Sciatic nerve (tissue), 2 donors: ENCODE measurements at regions not wholly inside any gene's neighbourhood (a gene's known extent, or its start where the extent isn't known, plus 50 kb on each side); places are given as distances from the start of the nearest gene placed in this dataset.

Source experiments
- ATAC-seq: fragments of 200-7000 bp; cut with Tn5 transposase; one replicate; pipeline ENCODE4 v1.9.1; 2020; ENCODE audit warnings: mild to moderate bottlenecking, moderate library complexity
- DNase-seq: peaks from one replicate; pipeline ENCODE4 v3.0.0-alpha.2; 2020; ENCODE audit warnings: low spot score
- intact Hi-C: fragments of 100-400 bp; cut with DNase I; formaldehyde crosslinking; loops from one replicate; pipeline ENCODE4 v1.14.2; 2022
- donor health status: DM: no; HTN: no; CAD: no.
- donor health status: DM: no; HTN: no; CAD: no.

DNA sequence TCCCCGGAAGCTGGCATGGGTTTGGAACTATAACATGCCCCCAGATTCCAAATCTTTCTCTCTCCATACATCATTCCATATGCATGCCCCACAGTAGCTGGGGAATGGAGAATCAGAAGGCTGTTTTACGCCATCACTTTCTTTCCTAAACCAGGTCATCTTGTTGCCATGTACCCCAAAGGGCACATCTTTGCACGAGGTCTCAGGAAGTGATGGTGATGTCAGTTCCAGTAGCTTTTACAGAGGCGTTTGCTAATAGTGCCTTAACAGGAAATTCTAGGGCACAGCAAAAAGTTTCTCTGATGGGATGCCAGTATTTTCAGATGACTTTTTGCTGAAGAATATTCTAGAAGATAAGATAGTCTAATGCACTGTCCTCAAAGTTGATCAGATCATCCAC, 241.5 kb downstream of the MAF start:
- intact Hi-C loops: no loop called here
- DNase-seq (no peak), ATAC-seq (no peak)

GRCh38 chr16:79358188-79358587, 242.3 kb downstream of the MAF start:
- ATAC-seq: no peak
- intact Hi-C loops: no loop called here
- DNase-seq: no peak

DNA sequence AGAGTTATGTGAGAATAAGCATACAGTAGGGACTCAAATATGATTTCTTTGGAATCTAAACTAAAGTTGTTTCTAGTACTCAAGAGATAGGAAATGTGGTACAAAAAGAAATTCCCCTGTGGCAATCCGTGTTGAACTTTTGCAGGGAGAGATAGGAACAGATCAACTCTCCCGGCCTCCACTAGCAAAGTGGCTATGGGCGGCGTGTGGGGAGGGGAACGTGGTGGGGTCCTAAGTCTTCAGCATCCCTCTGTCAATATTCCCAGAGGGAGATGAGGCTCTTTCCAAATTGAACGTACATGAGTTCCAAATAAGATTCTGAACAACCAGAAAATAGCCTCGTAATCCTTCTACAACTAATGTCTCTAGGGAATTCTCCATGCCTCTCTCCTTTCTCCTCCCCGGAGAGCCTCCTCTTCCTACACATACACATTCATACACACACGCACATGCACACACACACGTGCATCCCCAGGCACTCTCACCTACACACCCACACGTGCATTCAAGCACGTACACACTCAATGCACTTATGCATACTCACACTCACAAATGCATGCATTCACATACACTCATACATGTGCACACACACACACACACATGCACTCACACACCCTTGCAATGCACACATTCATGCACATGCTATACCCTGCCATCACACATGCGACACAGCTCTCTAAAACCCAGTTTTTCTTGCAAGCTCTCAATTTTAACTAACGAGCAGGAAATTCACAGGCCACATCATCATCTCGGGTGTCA, 244.8 kb downstream of the MAF start:
- DNase-seq (no peak), ATAC-seq (no peak)
- intact Hi-C loops: no loop called here

DNA sequence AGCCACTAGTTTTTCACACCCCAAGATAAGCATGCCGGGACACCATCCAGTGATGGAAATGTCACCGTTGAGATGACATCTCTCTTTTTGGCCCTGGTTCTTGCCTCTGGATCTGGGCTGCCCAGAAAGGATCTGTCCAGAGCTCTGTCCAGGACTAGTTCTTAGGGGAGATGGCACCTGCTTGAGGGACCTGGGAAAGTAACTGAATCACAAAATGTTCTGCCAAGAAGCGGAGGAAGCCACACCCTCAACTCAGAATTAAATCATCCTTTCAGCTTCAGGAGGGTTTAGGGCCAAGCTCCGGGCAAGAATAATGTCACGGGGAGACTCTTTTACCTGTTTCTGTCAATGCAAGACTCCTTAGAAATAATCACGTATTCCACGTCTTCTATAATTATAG, 248.6 kb downstream of the MAF start:
- intact Hi-C loops: no loop called here
- ATAC-seq: no peak
- DNase-seq: no peak

- no peak for ATAC-seq
- intact Hi-C loops: no loop called here
- no peak for DNase-seq
Measured at GRCh38 chr16:79349803-79350202, 250.7 kb downstream of the MAF start.

DNA sequence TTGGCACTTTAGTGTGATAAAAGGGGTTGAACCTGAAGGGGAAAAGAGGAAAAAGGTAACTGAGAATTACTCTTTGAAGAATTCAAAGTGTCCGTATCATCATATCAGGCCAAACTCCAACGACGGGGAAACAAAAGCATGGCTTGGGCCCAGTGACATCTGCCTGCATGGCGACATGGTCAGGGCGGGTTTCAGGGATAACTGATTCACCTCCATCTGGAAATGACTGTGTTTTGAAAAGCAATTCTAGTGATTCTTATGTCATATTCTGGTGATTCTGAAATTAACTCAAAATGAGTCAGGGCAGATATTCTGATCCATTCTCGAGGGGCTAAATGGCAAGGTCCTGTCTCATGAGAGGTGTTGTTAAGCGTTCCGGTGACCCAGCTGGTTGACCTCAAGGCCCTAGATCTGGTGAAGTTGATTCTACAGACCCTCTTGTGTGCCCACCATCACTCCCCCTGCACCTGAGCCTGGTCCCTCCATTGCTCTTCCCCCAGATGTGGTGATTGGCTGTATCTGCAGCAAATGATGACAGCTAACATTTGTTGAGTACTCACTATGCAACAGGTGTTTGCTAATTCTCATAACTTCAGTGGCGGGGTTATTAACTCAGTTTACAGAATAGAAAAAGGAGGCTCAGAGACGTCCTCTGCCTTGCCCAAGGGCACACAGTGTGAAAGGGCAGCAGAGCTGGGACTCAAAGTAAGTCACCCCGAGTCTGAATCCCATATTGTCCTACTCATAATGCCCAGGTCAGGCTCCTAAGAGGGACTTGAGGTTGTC, 251.8 kb downstream of the MAF start:
- ATAC-seq (no peak), DNase-seq (no peak)
- intact Hi-C loops: no loop called here

DNA sequence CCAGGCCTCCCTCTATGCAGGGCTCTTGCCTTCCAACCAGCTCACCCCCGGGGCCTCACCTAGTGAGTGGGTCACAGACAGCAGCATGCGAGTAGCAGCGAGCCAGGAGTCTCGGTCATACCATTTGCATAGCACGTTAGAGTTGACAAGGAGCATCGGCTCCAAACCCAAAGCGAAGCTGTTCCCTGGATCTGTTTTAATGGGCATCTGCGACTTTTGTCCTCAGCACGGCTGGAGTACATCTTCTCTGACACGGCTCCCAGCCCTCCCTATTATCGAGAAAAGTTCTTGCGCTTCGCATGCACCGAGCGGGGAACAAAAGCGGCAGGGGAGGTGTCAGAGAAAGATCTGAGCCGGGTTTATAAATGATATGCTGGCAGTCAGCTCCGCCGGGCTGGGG, 253.3 kb downstream of the MAF start:
- DNase-seq: no peak
- intact Hi-C loops: no loop called here
- no peak for ATAC-seq

DNA sequence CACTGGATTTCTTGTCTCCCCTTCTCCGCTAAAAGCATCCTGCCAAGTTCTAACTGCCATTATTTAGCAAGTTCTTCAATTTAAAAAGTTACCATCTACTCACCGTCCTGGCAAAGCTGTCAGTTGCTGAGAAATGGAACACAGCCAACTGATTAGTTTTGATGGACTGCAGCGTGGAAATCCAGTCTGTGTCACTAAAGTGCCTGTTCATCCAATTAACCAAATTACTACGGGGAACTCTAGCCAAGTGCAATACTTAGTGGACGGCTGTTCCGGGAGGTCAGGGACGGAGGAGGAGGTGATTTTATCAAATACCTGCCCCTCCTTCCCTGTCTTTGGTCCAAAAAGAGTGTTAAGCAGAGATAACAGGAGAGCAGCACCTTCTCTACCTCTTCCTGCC, 260.7 kb downstream of the MAF start:
- DNase-seq (no peak), ATAC-seq (no peak)
- intact Hi-C loops: no loop called here

DNA sequence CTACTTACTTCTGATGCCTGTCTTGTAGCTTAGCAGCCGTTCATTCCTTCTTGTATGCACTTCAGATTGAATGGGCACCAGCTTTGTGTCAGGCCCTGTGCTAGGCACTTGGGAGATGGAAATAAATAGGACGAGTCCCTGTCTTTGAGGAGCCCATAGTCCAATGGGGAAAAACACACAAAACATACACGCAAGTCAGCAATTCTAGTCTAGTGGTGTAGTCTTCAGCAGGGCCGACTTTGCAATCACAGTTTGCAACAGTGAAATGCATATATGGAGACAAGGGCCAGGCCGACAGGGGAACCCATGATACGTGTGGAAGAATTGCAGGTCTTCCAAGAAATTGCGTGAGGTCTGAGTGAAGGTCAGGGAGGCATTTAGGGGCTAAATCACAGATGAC, 262.6 kb downstream of the MAF start:
- DNase-seq: no peak
- intact Hi-C loops: no loop called here
- no peak for ATAC-seq

DNA sequence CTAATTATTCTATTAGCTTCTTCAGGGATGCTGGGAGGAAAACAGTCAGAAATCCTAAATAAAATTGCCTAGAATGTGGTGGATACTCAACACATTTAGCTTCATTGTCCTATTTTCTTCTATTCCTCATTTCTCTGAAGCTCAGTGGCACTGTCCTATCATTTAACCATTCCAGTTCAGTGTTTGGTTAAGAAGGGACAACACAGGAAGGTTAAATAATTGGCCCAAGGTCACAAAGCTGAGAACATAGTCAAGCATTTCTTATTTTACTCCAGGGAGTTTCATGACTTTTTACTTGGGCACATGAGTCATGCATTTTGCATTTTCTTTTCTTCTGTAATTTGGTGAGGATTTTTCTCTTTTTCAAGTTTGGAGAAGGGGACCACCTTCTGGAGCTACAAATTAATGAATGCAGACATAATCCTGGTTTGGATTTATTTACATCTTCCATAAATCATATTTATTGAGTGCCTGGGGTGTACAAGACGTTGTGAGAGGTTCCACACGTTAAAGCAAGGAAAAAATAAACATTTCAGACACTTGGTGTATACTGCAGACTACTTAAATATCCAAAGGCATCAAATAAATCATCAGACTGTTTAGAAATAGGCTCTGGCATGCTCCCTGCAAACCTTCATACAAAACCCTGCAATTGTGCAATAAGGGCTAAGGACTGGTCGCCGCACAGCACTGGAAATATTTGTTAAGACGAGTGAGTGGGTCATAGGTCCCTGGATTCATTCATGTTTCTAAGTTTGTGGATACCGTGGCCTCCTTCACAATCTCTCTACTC, 263.9 kb downstream of the MAF start:
- ATAC-seq: peak; percentile 71
- no peak for DNase-seq
- intact Hi-C loops: no loop called here

- ATAC-seq (no peak), DNase-seq (no peak)
- intact Hi-C loops: no loop called here
Measured at GRCh38 chr16:79334127-79334526, 266.4 kb downstream of the MAF start.

- ATAC-seq (no peak), DNase-seq (no peak)
- intact Hi-C loops: no loop called here
Measured at GRCh38 chr16:79331066-79331465, 269.5 kb downstream of the MAF start.

DNA sequence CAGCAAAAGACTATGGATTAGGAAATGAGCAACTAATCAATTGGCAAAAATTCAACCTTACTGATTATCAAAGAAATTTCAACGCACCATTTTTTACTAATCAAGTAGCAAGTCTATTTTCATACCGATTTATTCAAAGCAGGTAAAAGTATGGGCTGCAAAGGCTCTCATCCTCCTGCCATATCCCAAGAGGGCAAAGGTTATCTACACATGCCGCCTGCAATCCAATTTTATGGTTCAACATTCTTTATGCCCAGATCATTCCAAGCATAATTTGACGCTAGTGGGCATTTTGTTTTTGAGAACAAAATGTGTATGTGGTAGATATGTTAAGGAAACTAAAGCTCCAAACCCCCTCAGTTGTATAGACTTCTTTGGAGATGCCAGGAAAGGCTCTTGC, 270.6 kb downstream of the MAF start:
- DNase-seq (no peak), ATAC-seq (no peak)
- intact Hi-C loops: no loop called here

DNA sequence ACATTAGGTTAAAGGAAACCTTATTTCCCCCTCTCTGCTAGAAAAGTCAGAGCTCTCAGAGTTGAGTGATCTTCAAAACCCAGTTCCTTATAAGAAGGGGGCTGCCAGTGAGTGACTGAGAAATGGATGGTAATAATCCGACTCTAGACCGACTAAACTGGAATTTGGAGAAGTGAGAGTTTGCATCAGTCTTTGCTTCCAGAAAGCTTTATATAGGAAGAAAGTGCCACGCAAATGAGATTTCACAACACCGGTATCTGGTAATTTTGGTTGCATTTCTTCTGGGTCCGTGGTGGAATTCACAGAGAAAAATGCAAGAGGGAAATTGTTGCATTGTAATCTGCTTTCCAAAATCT, 271.4 kb downstream of the MAF start:
- DNase-seq (no peak), ATAC-seq (peak; percentile 73)
- intact Hi-C loops: no loop called here

- no peak for DNase-seq
- intact Hi-C loops: no loop called here
- ATAC-seq: peak; percentile 57
Measured at GRCh38 chr16:79328402-79329165, 272.0 kb downstream of the MAF start.

GRCh38 chr16:79327836-79328235, 272.7 kb downstream of the MAF start:
- intact Hi-C loops: no loop called here
- DNase-seq: no peak
- ATAC-seq: no peak

DNA sequence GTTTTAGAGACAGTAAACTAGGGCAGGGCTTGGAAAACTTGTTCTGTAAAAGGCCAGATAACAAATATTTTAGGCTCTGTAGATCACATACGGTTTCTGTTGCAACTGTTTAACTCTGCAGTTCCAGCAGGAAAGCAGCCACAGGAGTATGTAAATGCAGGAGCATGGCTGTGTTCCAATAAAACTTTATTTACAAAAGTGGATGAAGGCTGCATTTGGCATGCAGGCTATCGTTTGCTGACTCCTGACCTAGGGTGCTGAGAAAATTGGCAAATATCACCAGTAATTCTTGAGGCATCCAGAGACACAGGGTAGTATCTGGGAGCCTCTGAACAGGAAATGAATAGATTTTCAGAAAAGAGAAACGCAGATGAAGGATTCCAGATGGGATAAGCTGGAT, 274.0 kb downstream of the MAF start:
- ATAC-seq (no peak), DNase-seq (no peak)
- intact Hi-C loops: no loop called here

GRCh38 chr16:79325226-79325945, 275.2 kb downstream of the MAF start:
- intact Hi-C loops: no loop called here
- ATAC-seq (no peak), DNase-seq (no peak)

DNA sequence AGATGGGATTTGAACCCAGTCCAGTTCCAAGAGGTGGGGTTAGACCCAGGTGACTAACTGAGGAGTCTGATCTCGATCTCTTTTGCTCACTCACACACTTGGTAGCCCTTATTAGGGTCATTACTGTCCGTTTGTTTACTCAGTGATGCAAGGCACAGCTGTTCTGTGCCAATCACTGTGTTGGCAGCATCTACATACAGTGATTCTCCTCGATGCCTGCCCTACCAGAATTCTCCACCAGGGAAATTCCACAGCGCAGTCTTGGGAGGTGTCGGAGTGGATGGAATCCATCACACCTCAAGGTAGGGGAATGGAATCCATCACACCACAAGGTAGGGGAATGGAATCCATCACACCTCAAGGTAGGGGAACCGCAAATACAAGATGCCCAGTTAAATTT, 279.6 kb downstream of the MAF start:
- intact Hi-C loops: no loop called here
- DNase-seq: no peak
- ATAC-seq: no peak
